CD1c-positive myeloid dendritic cell (primary cell): ENCODE measurements at regions not wholly inside any gene's neighbourhood (a gene's known extent, or its start where the extent isn't known, plus 50 kb on each side); places are given as distances from the start of the nearest gene placed in this dataset.
A peak's percentile ranks its signal among the peaks of the same experiment; 100 is the strongest.
"Not testable (repeated sequence)": the region's sequence is repeated elsewhere in the genome, so short reads cannot be mapped to it uniquely, and the experiment has no call there.

Experiments
- DNase-seq: peaks from one replicate; pipeline ENCODE4 v3.0.0-alpha.2; 2016; ENCODE audit errors: extremely low spot score

DNA sequence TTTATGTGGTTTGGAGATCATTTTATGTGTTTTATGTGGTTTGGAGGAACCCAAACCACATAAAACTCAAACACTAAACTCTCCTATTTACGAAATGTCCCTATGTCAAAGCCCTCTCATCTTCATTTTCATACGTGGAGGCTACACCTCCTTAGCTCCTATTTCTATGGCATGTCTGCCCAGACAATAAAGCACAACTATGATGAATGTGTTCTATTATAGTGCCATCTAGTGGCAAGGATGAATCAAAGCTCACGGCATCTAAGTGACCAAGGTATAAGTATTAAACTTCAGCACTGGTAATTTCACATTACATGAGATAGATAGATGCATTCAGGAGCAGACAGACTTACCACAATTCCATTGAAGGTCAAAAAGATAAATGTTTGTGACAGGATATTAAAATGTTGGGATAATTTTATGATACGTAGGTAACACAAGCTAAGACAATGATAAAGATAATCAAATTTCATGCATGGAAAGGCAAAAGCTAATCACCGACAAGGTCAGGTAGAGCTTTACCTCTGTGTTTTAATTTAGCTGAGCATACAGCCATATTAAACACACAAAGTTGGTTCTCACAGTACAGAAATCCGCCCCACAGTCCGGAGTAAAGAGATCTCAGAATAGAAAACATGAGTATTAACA is 130.6 kb upstream of the FHIT start:
- peak; percentile 66 for DNase-seq

DNA sequence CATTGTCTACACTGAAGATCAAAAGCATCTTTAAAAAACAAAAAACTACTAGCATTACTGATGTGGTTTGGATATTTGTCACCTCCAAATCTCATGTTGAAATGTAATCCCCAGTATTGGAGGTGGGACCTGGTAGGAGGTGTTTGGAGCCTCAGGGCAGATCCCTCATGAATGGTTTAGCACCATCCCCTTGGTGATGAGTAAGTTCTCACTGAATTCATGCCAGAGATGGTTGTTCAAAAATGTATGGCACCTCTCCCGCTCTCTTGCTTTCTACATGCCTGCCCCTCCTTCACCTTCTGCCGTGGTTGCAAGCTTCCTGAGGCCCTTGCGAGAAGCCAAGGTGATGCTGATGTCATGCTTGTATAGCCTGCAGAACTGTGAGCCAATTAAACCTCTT is 136.6 kb upstream of the FHIT start:
- DNase-seq, result no peak

DNA sequence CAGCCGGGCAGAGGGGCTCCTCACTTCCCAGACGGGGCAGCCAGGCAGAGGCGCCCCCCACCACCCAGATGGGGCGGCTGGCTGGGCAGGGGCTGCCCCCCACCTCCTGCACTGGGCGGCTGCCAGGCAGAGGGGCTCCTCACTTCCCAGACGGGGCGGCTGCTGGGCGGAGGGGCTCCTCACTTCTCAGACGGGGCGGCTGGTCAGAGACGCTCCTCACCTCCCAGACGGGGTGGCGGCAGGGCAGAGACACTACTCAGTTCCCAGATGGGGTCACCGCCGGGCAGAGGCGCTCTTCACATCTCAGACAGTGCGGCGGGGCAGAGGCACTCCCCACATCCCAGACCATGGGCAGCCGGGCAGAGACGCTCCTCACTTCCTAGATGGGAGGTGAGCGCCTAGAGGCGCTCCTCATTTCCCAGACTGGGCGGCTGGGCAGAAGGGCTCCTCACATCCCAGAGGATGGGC is 142.3 kb upstream of the FHIT start:
- not testable (repeated sequence) for DNase-seq

GRCh38 chr3:61401359-61401758 is 150.1 kb upstream of the FHIT start:
- DNase-seq, result no peak

- DNase-seq, result no peak
Measured at GRCh38 chr3:61407397-61407796, 154.0 kb upstream of the PTPRG start.

DNA sequence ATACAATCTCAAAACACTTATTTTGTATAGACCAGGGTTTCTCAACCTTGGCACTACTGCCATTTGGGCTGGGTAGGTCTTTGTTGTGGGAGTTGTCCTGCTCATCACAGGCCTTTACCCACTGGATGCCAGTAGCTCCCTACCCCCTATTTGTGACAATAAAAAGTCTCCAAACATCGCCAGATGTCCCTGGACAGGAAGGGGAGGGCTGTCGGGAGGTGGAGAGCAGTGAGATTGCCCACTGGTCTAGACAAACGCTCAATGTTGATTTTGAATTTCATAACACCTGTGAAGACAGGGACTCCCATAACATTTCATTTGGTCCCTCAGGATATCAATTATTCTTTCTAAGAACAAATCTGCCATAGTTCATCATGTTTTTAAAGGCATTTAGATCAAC is 151.7 kb upstream of the PTPRG start:
- DNase-seq, result no peak

- DNase-seq, result not testable (repeated sequence)
Measured at GRCh38 chr3:61410358-61410757, 151.0 kb upstream of the PTPRG start.

GRCh38 chr3:61411009-61411662 is 150.2 kb upstream of the PTPRG start:
- no peak for DNase-seq

GRCh38 chr3:61414456-61414855 is 146.9 kb upstream of the PTPRG start:
- no peak for DNase-seq

DNA sequence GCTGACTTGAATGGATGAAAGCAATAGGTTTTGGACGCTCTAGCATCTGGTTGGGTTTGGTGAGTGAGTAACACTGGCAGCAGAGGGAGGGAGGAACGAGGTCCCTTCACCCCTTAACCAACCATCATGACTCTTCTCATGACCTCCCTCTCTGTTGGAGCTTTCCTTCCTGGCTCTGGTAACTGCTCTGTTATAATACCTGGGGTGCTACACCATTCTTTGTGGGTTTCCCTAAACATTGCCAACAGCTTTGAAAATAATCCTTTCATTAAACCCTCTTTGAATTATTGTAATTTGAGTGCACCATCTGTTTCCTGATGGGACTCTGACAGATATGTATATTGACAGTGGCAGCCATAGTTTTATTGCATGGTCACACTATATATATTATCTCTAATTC is 146.2 kb upstream of the PTPRG start:
- DNase-seq, result no peak

- DNase-seq, result no peak
Measured at GRCh38 chr3:61416618-61417017, 144.8 kb upstream of the PTPRG start.

GRCh38 chr3:61417352-61417751 is 144.0 kb upstream of the PTPRG start:
- no peak for DNase-seq

- DNase-seq, result no peak
Measured at GRCh38 chr3:61420136-61420759, 141.1 kb upstream of the PTPRG start.

GRCh38 chr3:61422945-61423673 is 138.3 kb upstream of the PTPRG start:
- DNase-seq, result no peak

DNA sequence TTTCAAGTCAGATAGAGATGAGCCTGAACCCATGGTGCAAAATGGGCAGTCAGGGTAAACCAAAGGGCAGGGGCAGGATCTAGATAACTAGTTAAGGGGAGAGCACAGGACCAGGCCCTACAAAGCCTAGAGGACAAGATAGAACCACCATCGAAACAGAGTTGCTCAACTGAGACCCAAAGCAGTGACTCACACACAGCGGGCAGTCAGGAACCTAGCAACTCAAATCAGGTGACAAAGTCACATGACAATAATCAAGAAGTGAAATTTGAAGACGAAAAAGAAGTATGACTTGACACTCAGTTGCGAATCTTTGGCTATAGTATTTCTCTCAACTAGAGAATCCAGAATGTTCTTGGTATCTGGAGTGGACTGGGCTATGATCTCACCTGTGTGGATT is 136.0 kb upstream of the PTPRG start:
- no peak for DNase-seq

- no peak for DNase-seq
Measured at GRCh38 chr3:61429106-61429505, 132.3 kb upstream of the PTPRG start.

DNA sequence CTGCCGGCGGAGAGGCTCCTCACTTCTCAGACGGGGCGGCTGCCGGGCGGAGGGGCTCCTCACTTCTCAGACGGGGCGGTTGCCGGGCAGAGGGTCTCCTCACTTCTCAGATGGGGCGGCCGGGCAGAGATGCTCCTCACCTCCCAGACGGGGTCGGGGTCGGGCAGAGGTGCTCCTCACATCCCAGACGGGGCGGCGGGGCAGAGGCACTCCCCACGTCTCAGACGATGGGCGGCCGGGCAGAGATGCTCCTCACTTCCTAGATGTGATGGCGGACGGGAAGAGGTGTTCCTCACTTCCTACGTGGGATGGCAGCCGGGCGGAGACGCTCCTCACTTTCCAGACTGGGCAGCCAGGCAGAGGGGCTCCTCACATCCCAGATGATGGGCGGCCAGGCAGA is 126.5 kb upstream of the PTPRG start:
- DNase-seq, result not testable (repeated sequence)

DNA sequence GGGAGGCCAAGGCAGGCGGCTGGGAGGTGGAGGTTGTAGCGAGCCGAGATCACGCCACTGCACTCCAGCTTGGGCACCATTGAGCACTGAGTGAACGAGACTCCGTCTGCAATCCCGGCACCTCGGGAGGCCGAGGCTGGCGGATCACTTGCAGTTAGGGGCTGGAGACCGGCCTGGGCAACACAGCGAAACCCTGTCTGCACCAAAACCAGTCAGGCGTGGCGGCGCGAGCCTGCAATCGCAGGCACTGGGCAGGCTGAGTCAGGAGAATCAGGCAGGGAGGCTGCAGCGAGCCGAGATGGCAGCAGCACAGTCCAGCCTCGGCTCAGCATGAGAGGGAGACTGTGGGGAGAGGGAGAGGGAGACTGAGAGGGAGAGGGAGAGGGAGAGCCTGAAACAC is 126.0 kb upstream of the PTPRG start:
- DNase-seq, result not testable (repeated sequence)

DNA sequence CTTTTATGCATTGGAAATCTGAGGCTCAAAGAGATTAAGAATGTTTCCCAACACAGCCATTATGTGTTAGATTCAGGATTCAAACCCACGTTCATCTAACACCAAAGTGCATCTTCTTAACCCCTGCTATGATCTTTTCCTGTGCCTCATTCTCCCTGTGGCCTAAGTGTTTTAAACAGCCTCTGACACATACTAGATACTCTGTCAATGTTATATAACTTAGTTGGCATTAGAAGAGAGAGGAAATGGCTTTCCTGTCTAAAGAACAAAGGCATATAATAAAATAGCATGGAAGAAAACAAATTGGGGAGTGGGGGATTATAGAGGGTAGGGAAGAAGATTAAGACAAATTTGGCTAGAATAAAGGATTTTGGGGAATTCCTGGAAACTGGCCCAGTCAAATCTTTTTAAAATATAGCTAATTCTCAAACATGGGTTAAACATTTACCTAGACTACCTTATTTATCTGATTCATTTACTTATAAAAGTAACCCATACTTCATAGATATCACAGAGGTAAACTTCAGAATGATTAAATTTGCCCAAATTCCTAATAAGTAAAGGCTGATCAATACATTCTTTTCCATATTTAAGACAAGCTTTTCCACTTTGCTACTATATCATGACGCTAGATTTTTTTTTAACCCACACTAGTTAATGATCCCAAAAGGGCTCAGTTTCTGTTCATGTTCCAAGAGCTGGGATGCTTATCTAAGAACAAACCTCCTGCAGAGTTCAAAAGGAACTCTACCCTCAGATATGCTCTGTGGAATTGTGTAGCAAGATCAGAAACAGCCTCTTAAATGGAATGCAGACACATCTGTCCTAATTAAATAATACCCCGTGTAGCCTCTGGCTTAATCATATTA is 122.9 kb upstream of the PTPRG start:
- no peak for DNase-seq

DNA sequence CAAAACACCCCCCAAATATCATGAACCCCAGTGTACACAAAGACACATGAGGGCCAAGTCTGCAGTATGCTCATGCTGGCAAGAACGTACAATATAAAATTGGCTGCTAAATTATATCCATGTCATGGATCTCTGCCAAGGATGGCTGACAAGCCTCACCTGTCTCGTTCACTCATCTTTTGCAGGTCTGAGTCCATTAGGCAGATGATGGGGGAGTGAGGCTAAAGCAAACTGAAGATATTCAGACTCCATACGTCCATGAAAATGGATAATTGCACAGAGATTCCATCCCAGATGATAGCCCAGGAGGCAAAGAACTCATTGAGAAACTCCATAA is 122.3 kb upstream of the PTPRG start:
- no peak for DNase-seq

GRCh38 chr3:61442696-61443095 is 118.7 kb upstream of the PTPRG start:
- no peak for DNase-seq

DNA sequence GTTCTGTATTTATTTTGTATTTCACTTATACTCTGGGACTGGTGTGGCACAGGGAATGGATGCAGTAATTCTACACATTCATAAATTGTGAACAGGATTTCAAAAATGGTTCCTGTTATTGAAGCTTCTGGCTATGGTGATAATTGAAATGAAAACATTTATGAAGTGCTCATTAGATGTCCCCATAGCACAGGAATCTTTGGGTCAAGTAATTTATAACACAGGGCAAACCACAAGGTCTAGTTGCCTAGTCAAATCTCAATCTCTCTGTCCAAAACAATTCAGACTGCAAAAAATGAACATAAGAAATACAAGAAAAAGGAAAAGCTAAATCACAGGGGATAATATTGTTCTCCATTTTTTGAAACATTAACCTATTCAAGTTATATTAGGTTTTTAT is 117.5 kb upstream of the PTPRG start:
- no peak for DNase-seq
